Astrocyte (in vitro differentiated cells and primary cell): ENCODE measurements at regions not wholly inside any gene's neighbourhood (a gene's known extent, or its start where the extent isn't known, plus 50 kb on each side); places are given as distances from the start of the nearest gene placed in this dataset.

Experiments
- DNase-seq: peaks from one replicate; pipeline ENCODE4 v3.0.0-alpha.2; 2010; ENCODE audit warnings: low read depth
- FAIRE-seq: peaks from 2 replicates; lab custom pipeline; 2011; peaks lifted over from hg19 to GRCh38; lab: Jason Lieb, UNC
- H2AFZ ChIP-seq: 2 replicates; pipeline ENCODE4 v1.6.0; 2012; ENCODE audit warnings: low read depth, low read length, inconsistent platforms
- H3K27ac ChIP-seq: 2 replicates; pipeline ENCODE4 v1.5.1; 2011; ENCODE audit warnings: low read depth, low read length, inconsistent platforms
- H3K27me3 ChIP-seq: 2 replicates; pipeline ENCODE4 v1.6.0; 2011; ENCODE audit warnings: low read length, inconsistent platforms; ENCODE audit not compliant: insufficient read depth
- H3K36me3 ChIP-seq: 2 replicates; pipeline ENCODE4 v1.5.1; 2011; ENCODE audit warnings: low read length, inconsistent platforms; ENCODE audit not compliant: insufficient read depth
- H3K4me1 ChIP-seq: 2 replicates; pipeline ENCODE4 v1.5.1; 2011; ENCODE audit warnings: low read length, inconsistent platforms; ENCODE audit not compliant: insufficient read depth
- H3K4me2 ChIP-seq: 2 replicates; pipeline ENCODE4 v1.6.0; 2012; ENCODE audit warnings: low read length, inconsistent platforms
- H3K4me3 ChIP-seq: 2 replicates; pipeline ENCODE4 v1.5.1; 2011; ENCODE audit warnings: low read depth, mild to moderate bottlenecking, low read length, inconsistent platforms; ENCODE audit not compliant: insufficient read depth
- H3K79me2 ChIP-seq: 2 replicates; pipeline ENCODE4 v1.6.0; 2012; ENCODE audit warnings: mild to moderate bottlenecking, low read length, inconsistent platforms; ENCODE audit not compliant: insufficient read depth
- H3K9ac ChIP-seq: 2 replicates; pipeline ENCODE4 v1.6.0; 2012; ENCODE audit warnings: mild to moderate bottlenecking, low read length, inconsistent platforms
- H3K9me3 ChIP-seq: 2 replicates; pipeline ENCODE4 v1.5.1; 2012; ENCODE audit warnings: low read depth, mild to moderate bottlenecking, low read length, inconsistent platforms; ENCODE audit not compliant: insufficient read depth
- H4K20me1 ChIP-seq: 2 replicates; pipeline ENCODE4 v1.6.0; 2012; ENCODE audit warnings: low read length, inconsistent platforms; ENCODE audit not compliant: insufficient read depth
- H3K27ac Mint-ChIP-seq: one replicate; pipeline ENCODE4 v1.8.0; 2021; ENCODE audit warnings: mild to moderate bottlenecking, mixed read lengths; ENCODE audit not compliant: unreplicated experiment
- H3K27me3 Mint-ChIP-seq: one replicate; pipeline ENCODE4 v1.8.0; 2021; ENCODE audit warnings: low read depth, mixed read lengths; ENCODE audit not compliant: unreplicated experiment
- H3K36me3 Mint-ChIP-seq: one replicate; pipeline ENCODE4 v1.8.0; 2021; ENCODE audit warnings: low read depth, mixed read lengths; ENCODE audit not compliant: unreplicated experiment
- H3K4me1 Mint-ChIP-seq: one replicate; pipeline ENCODE4 v1.8.0; 2021; ENCODE audit warnings: low read depth, mixed read lengths; ENCODE audit not compliant: unreplicated experiment
- H3K4me3 Mint-ChIP-seq: one replicate; pipeline ENCODE4 v1.8.0; 2021; ENCODE audit warnings: mild to moderate bottlenecking, moderate library complexity, mixed read lengths; ENCODE audit not compliant: unreplicated experiment
- H3K9me3 Mint-ChIP-seq: one replicate; pipeline ENCODE4 v1.8.0; 2021; ENCODE audit warnings: mild to moderate bottlenecking, mixed read lengths; ENCODE audit not compliant: unreplicated experiment
- EZH2 ChIP-seq: IDR thresholded peaks from 2 replicates; pipeline ENCODE4 v1.6.1; 2012; ENCODE audit warnings: mild to moderate bottlenecking, low read length, inconsistent platforms; ENCODE audit not compliant: insufficient read depth
- TF ChIP-seq, protein P1 (sequence below): IDR thresholded peaks from 2 replicates; pipeline ENCODE4 v1.5.1; 2011; ENCODE audit warnings: low read depth, mild to moderate bottlenecking, inconsistent platforms, low read length, moderate library complexity; ENCODE audit not compliant: insufficient read depth

DNA sequence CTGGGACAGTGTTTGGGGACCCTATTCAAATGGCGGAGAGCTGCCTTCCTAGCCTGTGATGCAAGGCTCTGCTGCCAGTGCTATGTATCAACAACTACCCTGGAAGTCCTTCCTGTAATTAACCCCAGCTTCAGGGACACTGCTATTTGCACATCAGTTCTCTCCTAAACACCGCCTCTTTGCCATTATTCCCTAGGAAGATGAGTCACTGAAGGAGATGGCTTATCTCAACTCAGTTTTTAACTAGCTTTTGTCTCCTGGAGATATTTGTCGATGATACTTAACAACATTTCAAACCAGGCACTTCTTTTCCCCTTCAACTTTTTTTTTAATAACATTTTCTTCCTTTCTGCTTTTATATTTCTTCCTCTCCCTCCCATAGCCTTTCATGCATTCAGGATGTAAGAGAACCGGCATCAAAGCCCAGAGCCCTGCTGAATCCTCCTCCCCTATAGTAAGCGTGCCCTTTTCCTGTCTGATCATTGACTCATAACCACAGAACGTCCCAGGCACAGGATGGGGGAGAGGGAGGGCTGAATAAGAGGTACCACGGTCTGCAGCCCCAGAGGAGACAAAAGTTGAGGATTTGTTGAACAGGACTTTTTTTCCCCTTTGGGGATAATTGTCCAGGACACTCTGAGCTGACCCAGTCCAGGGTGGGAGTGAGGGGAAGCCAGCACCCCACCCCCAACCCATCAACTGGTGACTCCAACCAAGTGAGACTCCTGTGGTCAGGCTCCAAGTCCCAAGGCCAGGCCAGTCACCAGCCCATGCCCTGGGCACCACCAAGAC lies 387.8 kb upstream of the SALL1 start:
- Histone ChIP-seq H3K4me3 (no peak overlapping the region), H3K27ac (peak overlapping the region; percentile 11), H3K27me3 (no peaks in the 10 kb centered on the region), H3K9ac (no peak overlapping the region), H3K4me2 (peak overlapping the region; percentile 80), H3K4me1 (peaks cover 20% of the 10 kb centered on the region), H2AFZ (no peak overlapping the region), H3K79me2 (no peaks in the 10 kb centered on the region), H3K9me3 (no peaks in the 10 kb centered on the region), H3K36me3 (no peaks in the 10 kb centered on the region), H4K20me1 (no peaks in the 10 kb centered on the region)
- Mint-ChIP-seq H3K4me1 (peaks cover 17% of the 10 kb centered on the region), H3K4me3 (peak overlapping the region; percentile 29), H3K27me3 (peaks cover 2% of the 10 kb centered on the region), H3K36me3 (no peaks in the 10 kb centered on the region), H3K9me3 (no peaks in the 10 kb centered on the region), H3K27ac (peak overlapping the region; percentile 56)
- peak; percentile 91 for DNase-seq
- FAIRE-seq, result peak; percentile 96
- TF ChIP-seq, protein P1, sequence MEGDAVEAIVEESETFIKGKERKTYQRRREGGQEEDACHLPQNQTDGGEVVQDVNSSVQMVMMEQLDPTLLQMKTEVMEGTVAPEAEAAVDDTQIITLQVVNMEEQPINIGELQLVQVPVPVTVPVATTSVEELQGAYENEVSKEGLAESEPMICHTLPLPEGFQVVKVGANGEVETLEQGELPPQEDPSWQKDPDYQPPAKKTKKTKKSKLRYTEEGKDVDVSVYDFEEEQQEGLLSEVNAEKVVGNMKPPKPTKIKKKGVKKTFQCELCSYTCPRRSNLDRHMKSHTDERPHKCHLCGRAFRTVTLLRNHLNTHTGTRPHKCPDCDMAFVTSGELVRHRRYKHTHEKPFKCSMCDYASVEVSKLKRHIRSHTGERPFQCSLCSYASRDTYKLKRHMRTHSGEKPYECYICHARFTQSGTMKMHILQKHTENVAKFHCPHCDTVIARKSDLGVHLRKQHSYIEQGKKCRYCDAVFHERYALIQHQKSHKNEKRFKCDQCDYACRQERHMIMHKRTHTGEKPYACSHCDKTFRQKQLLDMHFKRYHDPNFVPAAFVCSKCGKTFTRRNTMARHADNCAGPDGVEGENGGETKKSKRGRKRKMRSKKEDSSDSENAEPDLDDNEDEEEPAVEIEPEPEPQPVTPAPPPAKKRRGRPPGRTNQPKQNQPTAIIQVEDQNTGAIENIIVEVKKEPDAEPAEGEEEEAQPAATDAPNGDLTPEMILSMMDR, result no peak

DNA sequence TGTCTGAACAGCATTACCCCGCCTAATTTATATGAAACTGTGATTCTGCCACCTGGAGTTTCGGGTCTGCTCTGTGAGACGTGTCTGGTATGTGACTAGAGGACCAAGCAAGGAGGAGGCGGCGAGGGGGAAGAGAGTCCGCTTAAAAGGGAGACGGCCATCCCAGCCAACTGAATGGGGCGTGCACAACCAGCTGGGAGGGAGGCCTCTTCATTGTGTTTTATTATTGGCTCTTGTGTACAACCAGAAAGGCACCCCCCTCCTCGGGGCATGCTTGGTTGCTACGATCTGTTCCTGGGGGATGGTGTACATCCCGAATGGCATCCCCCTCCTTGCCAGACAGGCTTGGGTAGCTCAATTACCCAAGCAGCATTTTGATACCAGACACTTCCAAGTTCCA lies 384.5 kb upstream of the SALL1 start:
- DNase-seq, result no peak
- no peak overlapping the region for H3K4me2 ChIP-seq
- Mint-ChIP-seq H3K4me1 (peaks cover 17% of the 10 kb centered on the region), H3K27me3 (peaks cover 8% of the 10 kb centered on the region), H3K9me3 (no peaks in the 10 kb centered on the region), H3K27ac (no peak overlapping the region), H3K4me3 (no peak overlapping the region), H3K36me3 (no peaks in the 10 kb centered on the region)
- no peaks in the 10 kb centered on the region for H3K36me3 ChIP-seq
- no peak overlapping the region for H3K9ac ChIP-seq
- H3K27me3 ChIP-seq, result no peaks in the 10 kb centered on the region
- no peak overlapping the region for H3K27ac ChIP-seq
- H3K9me3 ChIP-seq, result no peaks in the 10 kb centered on the region
- TF ChIP-seq, protein P1, result no peak
- no peak for TF ChIP-seq EZH2
- no peak overlapping the region for H3K4me3 ChIP-seq
- peaks cover 16% of the 10 kb centered on the region for H3K4me1 ChIP-seq
- H4K20me1 ChIP-seq, result no peaks in the 10 kb centered on the region
- no peak for FAIRE-seq
- no peaks in the 10 kb centered on the region for H3K79me2 ChIP-seq
- H2AFZ ChIP-seq, result no peak overlapping the region

DNA sequence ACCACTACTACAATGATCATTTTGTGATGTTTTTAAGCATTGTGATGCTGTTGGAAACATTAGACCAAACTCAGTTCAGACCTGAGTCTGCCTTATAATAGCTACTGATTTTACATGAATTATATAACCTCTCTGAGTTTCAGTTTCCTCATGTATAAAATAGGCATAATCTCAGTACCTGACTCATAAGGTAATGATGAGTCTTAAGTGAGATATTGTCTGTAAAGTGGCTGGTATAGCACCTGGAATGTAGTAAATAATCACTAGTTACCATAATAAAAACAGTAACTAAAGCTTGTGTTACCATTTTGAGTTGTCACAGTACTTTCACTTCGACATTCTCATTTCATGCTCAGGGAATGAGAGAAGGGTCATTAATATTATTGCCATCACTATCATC lies 381.5 kb upstream of the SALL1 start:
- H2AFZ ChIP-seq, result no peak overlapping the region
- H3K27ac ChIP-seq, result no peak overlapping the region
- H3K4me2 ChIP-seq, result no peak overlapping the region
- H3K9me3 Mint-ChIP-seq, result peaks cover 2% of the 10 kb centered on the region
- no peaks in the 10 kb centered on the region for H3K36me3 ChIP-seq
- no peaks in the 10 kb centered on the region for H3K36me3 Mint-ChIP-seq
- no peaks in the 10 kb centered on the region for H3K4me1 Mint-ChIP-seq
- H3K79me2 ChIP-seq, result no peaks in the 10 kb centered on the region
- H3K27ac Mint-ChIP-seq, result no peak overlapping the region
- no peak overlapping the region for H3K9ac ChIP-seq
- TF ChIP-seq, protein P1, result no peak
- no peak for TF ChIP-seq EZH2
- H3K27me3 Mint-ChIP-seq, result peaks cover 14% of the 10 kb centered on the region
- FAIRE-seq (no peak), DNase-seq (no peak)
- H3K27me3 ChIP-seq, result no peaks in the 10 kb centered on the region
- no peaks in the 10 kb centered on the region for H4K20me1 ChIP-seq
- H3K9me3 ChIP-seq, result no peaks in the 10 kb centered on the region
- no peaks in the 10 kb centered on the region for H3K4me1 ChIP-seq
- no peak overlapping the region for H3K4me3 Mint-ChIP-seq
- no peak overlapping the region for H3K4me3 ChIP-seq
